Panc1 (cell line): ENCODE measurements at regions not wholly inside any gene's neighbourhood (a gene's known extent, or its start where the extent isn't known, plus 50 kb on each side); places are given as distances from the start of the nearest gene placed in this dataset.

Experiments
- POLR2AphosphoS5 ChIP-seq: IDR thresholded peaks from 2 replicates; pipeline ENCODE4 v1.6.1; 2012; ENCODE audit warnings: mild to moderate bottlenecking, low read depth, low read length, moderate library complexity
- TF ChIP-seq, protein P1 (sequence below): fragments of 450-650 bp; IDR thresholded peaks from 2 replicates; pipeline ENCODE4 v1.5.1; 2017; ENCODE audit warnings: mild to moderate bottlenecking

GRCh38 chr13:99689955-99690354 lies 188.7 kb downstream of the TM9SF2 start:
- TF ChIP-seq, protein P1, sequence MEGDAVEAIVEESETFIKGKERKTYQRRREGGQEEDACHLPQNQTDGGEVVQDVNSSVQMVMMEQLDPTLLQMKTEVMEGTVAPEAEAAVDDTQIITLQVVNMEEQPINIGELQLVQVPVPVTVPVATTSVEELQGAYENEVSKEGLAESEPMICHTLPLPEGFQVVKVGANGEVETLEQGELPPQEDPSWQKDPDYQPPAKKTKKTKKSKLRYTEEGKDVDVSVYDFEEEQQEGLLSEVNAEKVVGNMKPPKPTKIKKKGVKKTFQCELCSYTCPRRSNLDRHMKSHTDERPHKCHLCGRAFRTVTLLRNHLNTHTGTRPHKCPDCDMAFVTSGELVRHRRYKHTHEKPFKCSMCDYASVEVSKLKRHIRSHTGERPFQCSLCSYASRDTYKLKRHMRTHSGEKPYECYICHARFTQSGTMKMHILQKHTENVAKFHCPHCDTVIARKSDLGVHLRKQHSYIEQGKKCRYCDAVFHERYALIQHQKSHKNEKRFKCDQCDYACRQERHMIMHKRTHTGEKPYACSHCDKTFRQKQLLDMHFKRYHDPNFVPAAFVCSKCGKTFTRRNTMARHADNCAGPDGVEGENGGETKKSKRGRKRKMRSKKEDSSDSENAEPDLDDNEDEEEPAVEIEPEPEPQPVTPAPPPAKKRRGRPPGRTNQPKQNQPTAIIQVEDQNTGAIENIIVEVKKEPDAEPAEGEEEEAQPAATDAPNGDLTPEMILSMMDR = no peak
- no peak for TF ChIP-seq POLR2AphosphoS5
